Calu3 (cell line): ENCODE measurements at regions not wholly inside any gene's neighbourhood (a gene's known extent, or its start where the extent isn't known, plus 50 kb on each side); places are given as distances from the start of the nearest gene placed in this dataset.

Experiments used
- BruUV-seq: library from RNA; stranded (reverse); fragments of 400-500 nt; replicated peaks from 2 replicates; lab custom pipeline; 2021; lab: Mats Ljungman, UMichigan
- CTCF ChIA-PET: fragments of 300-600 bp; sonication (Branson Sonifier 250); formaldehyde crosslinking; loops from one replicate; lab custom pipeline; 2022; ENCODE audit warnings: antibody characterized with exemption; lab: Charles Lee
- DNase-seq: peaks from one replicate; pipeline ENCODE4 v3.0.0; 2022
- H3K27ac Mint-ChIP-seq: one replicate; pipeline ENCODE4 v1.8.0; 2022; ENCODE audit warnings: mixed read lengths; ENCODE audit not compliant: unreplicated experiment
- H3K27me3 Mint-ChIP-seq: one replicate; pipeline ENCODE4 v1.8.0; 2022; ENCODE audit warnings: mixed read lengths; ENCODE audit not compliant: unreplicated experiment
- H3K36me3 Mint-ChIP-seq: one replicate; pipeline ENCODE4 v1.8.0; 2022; ENCODE audit warnings: mild to moderate bottlenecking, moderate library complexity, mixed read lengths; ENCODE audit not compliant: insufficient read depth, unreplicated experiment
- H3K4me1 Mint-ChIP-seq: one replicate; pipeline ENCODE4 v1.8.0; 2022; ENCODE audit warnings: mild to moderate bottlenecking, low read depth, mixed read lengths; ENCODE audit not compliant: unreplicated experiment
- H3K4me3 Mint-ChIP-seq: one replicate; pipeline ENCODE4 v1.8.0; 2022; ENCODE audit warnings: mild to moderate bottlenecking, low read depth, moderate library complexity, mixed read lengths; ENCODE audit not compliant: unreplicated experiment
- H3K9me3 Mint-ChIP-seq: one replicate; pipeline ENCODE4 v1.8.0; 2022; ENCODE audit warnings: low read depth, mixed read lengths; ENCODE audit not compliant: unreplicated experiment
- CTCF ChIP-seq: fragments of 200-600 bp; IDR thresholded peaks from one replicate; pipeline ENCODE4 v1.8.0; 2022; ENCODE audit warnings: antibody characterized with exemption; ENCODE audit not compliant: unreplicated experiment
- intact Hi-C: fragments of 100-400 bp; cut with micrococcal nuclease; formaldehyde crosslinking; loops from one replicate; pipeline ENCODE4 v1.10.0; 2022; ENCODE audit not compliant: unreplicated experiment

GRCh38 chr12:131420867-131421447 lies 289.9 kb upstream of the SFSWAP start:
- CTCF ChIA-PET = no interaction called here
- no peak overlapping the region for H3K4me3 Mint-ChIP-seq
- no peaks in the 10 kb centered on the region for H3K4me1 Mint-ChIP-seq
- intact Hi-C loops = no loop called here
- H3K27me3 Mint-ChIP-seq = peaks cover 89% of the 10 kb centered on the region
- H3K9me3 Mint-ChIP-seq = peaks cover 12% of the 10 kb centered on the region
- no peak for DNase-seq
- no peak overlapping the region for H3K27ac Mint-ChIP-seq
- TF ChIP-seq CTCF = no peak
- no TSS peak for BruUV-seq
- H3K36me3 Mint-ChIP-seq = no peaks in the 10 kb centered on the region

GRCh38 chr12:131421509-131422186 lies 289.2 kb upstream of the SFSWAP start:
- BruUV-seq = no TSS peak

GRCh38 chr12:131422187-131422520 lies 288.7 kb upstream of the SFSWAP start:
- BruUV-seq = no TSS peak
- CTCF ChIA-PET = no interaction called here
- Mint-ChIP-seq H3K4me3 (no peak overlapping the region), H3K4me1 (no peaks in the 10 kb centered on the region), H3K27ac (no peak overlapping the region), H3K36me3 (no peaks in the 10 kb centered on the region), H3K9me3 (peaks cover 12% of the 10 kb centered on the region), H3K27me3 (peaks cover 90% of the 10 kb centered on the region)
- intact Hi-C loops = no loop called here
- DNase-seq = no peak
- no peak for TF ChIP-seq CTCF

More at GRCh38 chr12:131421509-131422186, 289.2 kb upstream of the SFSWAP start:
- DNase-seq = no peak
- peaks cover 12% of the 10 kb centered on the region for H3K9me3 Mint-ChIP-seq
- CTCF ChIA-PET = no interaction called here
- no peaks in the 10 kb centered on the region for H3K4me1 Mint-ChIP-seq
- intact Hi-C loops = no loop called here
- H3K27ac Mint-ChIP-seq = no peak overlapping the region
- no peak overlapping the region for H3K4me3 Mint-ChIP-seq
- no peak for TF ChIP-seq CTCF
- no peaks in the 10 kb centered on the region for H3K36me3 Mint-ChIP-seq
- H3K27me3 Mint-ChIP-seq = peaks cover 90% of the 10 kb centered on the region

GRCh38 chr12:131422744-131423143 lies 288.1 kb upstream of the SFSWAP start:
- H3K36me3 Mint-ChIP-seq = no peaks in the 10 kb centered on the region
- TF ChIP-seq CTCF = no peak
- H3K27me3 Mint-ChIP-seq = peaks cover 90% of the 10 kb centered on the region
- BruUV-seq = no TSS peak
- intact Hi-C loops = no loop called here
- DNase-seq = no peak
- H3K27ac Mint-ChIP-seq = no peak overlapping the region
- peaks cover 12% of the 10 kb centered on the region for H3K9me3 Mint-ChIP-seq
- no peaks in the 10 kb centered on the region for H3K4me1 Mint-ChIP-seq
- CTCF ChIA-PET = no interaction called here
- H3K4me3 Mint-ChIP-seq = no peak overlapping the region
